Nephron progenitor cell (in vitro differentiated cells): ENCODE measurements at regions not wholly inside any gene's neighbourhood (a gene's known extent, or its start where the extent isn't known, plus 50 kb on each side); places are given as distances from the start of the nearest gene placed in this dataset.
"Not testable (repeated sequence)": the region's sequence is repeated elsewhere in the genome, so short reads cannot be mapped to it uniquely, and the experiment has no call there.

Experiments used
- DNase-seq: peaks from one replicate; pipeline ENCODE4 v3.0.0; 2021
- H3K27ac Mint-ChIP-seq: 2 replicates; pipeline ENCODE4 v1.8.0; 2021; ENCODE audit warnings: mild to moderate bottlenecking, moderate library complexity, mixed read lengths
- H3K27me3 Mint-ChIP-seq: 2 replicates; pipeline ENCODE4 v1.8.0; 2021; ENCODE audit warnings: mild to moderate bottlenecking, low read depth, mixed read lengths; ENCODE audit not compliant: poor library complexity
- H3K36me3 Mint-ChIP-seq: 2 replicates; pipeline ENCODE4 v1.8.0; 2021; ENCODE audit warnings: low read depth, mixed read lengths
- H3K4me1 Mint-ChIP-seq: 2 replicates; pipeline ENCODE4 v1.8.0; 2021; ENCODE audit warnings: mixed read lengths
- H3K4me3 Mint-ChIP-seq: 2 replicates; pipeline ENCODE4 v1.8.0; 2021; ENCODE audit warnings: mild to moderate bottlenecking, moderate library complexity, mixed read lengths
- H3K9me3 Mint-ChIP-seq: 2 replicates; pipeline ENCODE4 v1.8.0; 2021; ENCODE audit warnings: mild to moderate bottlenecking, moderate library complexity, mixed read lengths
- TF ChIP-seq, protein P1 (sequence below): fragments of 200-600 bp; sonication (generic); IDR thresholded peaks from 2 replicates; pipeline ENCODE4 v1.5.0; 2021; ENCODE audit warnings: antibody characterized with exemption

DNA sequence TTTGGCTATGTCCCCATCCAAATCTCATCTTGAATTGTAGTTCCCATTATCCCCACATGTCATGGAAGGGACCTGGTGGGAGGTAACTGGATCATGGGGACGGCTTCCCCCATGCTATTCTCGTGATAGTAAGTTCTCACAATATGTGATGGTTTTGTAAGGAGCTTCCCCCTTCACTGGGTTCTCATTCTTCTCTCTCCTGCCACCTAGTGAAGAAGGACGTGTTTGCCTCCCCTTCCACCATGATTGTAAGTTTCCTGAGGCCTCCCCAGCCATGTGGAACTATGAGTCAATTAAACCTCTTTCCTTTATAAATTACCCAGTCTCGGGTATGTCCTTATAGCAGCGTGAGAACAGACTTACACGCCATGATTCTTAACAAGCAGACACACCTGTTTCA is 165.6 kb downstream of the XPNPEP1 start:
- H3K36me3 Mint-ChIP-seq, H3K9me3 Mint-ChIP-seq, H3K27ac Mint-ChIP-seq, H3K27me3 Mint-ChIP-seq, H3K4me3 Mint-ChIP-seq, DNase-seq, H3K4me1 Mint-ChIP-seq: not testable (repeated sequence)
- TF ChIP-seq, protein P1, sequence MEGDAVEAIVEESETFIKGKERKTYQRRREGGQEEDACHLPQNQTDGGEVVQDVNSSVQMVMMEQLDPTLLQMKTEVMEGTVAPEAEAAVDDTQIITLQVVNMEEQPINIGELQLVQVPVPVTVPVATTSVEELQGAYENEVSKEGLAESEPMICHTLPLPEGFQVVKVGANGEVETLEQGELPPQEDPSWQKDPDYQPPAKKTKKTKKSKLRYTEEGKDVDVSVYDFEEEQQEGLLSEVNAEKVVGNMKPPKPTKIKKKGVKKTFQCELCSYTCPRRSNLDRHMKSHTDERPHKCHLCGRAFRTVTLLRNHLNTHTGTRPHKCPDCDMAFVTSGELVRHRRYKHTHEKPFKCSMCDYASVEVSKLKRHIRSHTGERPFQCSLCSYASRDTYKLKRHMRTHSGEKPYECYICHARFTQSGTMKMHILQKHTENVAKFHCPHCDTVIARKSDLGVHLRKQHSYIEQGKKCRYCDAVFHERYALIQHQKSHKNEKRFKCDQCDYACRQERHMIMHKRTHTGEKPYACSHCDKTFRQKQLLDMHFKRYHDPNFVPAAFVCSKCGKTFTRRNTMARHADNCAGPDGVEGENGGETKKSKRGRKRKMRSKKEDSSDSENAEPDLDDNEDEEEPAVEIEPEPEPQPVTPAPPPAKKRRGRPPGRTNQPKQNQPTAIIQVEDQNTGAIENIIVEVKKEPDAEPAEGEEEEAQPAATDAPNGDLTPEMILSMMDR, result peak; percentile 16

DNA sequence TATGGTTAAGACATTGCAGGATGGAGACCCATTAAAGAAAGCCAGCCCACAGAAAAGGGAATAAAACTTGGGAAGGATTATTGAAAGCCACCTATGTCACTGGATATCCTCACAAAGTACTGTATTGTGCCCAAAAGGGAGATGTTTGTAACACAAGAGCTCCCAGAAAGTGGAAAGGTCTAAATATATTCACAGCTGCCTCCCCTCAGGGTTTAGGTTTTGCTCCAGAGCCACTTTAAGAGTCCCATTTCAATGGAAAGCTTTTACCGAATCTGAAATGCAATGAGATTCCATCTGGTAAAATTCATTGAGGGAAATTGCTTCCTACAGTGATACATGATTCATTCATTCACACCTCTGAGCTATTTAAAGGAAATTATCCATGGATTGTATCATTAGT is 176.4 kb downstream of the XPNPEP1 start:
- H3K27me3 Mint-ChIP-seq, result peaks cover 11% of the 10 kb centered on the region
- no peak overlapping the region for H3K4me3 Mint-ChIP-seq
- TF ChIP-seq, protein P1, result no peak
- no peak overlapping the region for H3K27ac Mint-ChIP-seq
- H3K9me3 Mint-ChIP-seq, result peaks cover 5% of the 10 kb centered on the region
- DNase-seq, result no peak
- no peaks in the 10 kb centered on the region for H3K36me3 Mint-ChIP-seq
- H3K4me1 Mint-ChIP-seq, result peaks cover 12% of the 10 kb centered on the region

GRCh38 chr10:109744020-109744419 is 179.3 kb downstream of the XPNPEP1 start:
- no peak overlapping the region for H3K4me3 Mint-ChIP-seq
- TF ChIP-seq, protein P1, result no peak
- DNase-seq, result no peak
- H3K4me1 Mint-ChIP-seq, result peaks cover 12% of the 10 kb centered on the region
- H3K27me3 Mint-ChIP-seq, result peaks cover 8% of the 10 kb centered on the region
- no peaks in the 10 kb centered on the region for H3K36me3 Mint-ChIP-seq
- no peaks in the 10 kb centered on the region for H3K9me3 Mint-ChIP-seq
- H3K27ac Mint-ChIP-seq, result no peak overlapping the region

GRCh38 chr10:109743574-109743973 is 179.7 kb downstream of the XPNPEP1 start:
- peaks cover 12% of the 10 kb centered on the region for H3K4me1 Mint-ChIP-seq

DNA sequence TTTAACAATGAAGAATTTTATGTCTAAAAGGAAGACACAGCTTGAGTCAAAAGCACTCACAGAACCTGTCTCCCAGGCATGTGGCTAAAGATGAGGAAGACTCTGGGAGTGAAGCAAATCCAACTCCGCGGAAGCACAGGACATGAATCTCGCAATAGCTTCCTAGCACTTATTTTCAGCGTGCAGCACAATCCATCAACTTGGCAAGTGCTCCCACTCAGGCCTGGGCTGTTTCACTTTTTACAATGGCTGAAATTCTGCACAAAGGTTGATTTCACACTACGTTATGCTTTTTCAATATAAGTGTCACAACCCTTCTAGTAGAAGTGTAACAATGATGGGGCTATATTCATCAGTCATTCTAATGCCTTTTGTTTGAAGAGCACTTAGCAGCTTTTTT is 180.2 kb downstream of the XPNPEP1 start:
- H3K4me3 Mint-ChIP-seq, result no peak overlapping the region
- peaks cover 8% of the 10 kb centered on the region for H3K27me3 Mint-ChIP-seq
- no peak overlapping the region for H3K27ac Mint-ChIP-seq
- peaks cover 12% of the 10 kb centered on the region for H3K4me1 Mint-ChIP-seq
- TF ChIP-seq, protein P1, result no peak
- no peaks in the 10 kb centered on the region for H3K9me3 Mint-ChIP-seq
- no peak for DNase-seq
- no peaks in the 10 kb centered on the region for H3K36me3 Mint-ChIP-seq

More at GRCh38 chr10:109743574-109743973, 179.7 kb downstream of the XPNPEP1 start:
- no peak for DNase-seq
- H3K36me3 Mint-ChIP-seq, result no peaks in the 10 kb centered on the region
- no peak overlapping the region for H3K27ac Mint-ChIP-seq
- peaks cover 8% of the 10 kb centered on the region for H3K27me3 Mint-ChIP-seq
- H3K9me3 Mint-ChIP-seq, result no peaks in the 10 kb centered on the region
- TF ChIP-seq, protein P1, result no peak
- no peak overlapping the region for H3K4me3 Mint-ChIP-seq

- Mint-ChIP-seq H3K4me1 (peaks cover 12% of the 10 kb centered on the region), H3K36me3 (no peaks in the 10 kb centered on the region), H3K27me3 (peaks cover 8% of the 10 kb centered on the region), H3K4me3 (no peak overlapping the region), H3K9me3 (no peaks in the 10 kb centered on the region), H3K27ac (no peak overlapping the region)
- DNase-seq, result no peak
- TF ChIP-seq, protein P1, result no peak
These were observed 181.6 kb downstream of the XPNPEP1 start for GRCh38 chr10:109741712-109742111.
